ENCODE measurements at regions not wholly inside any gene's neighbourhood (a gene's known extent, or its start where the extent isn't known, plus 50 kb on each side); places are given as distances from the start of the nearest gene placed in this dataset.

DNA sequence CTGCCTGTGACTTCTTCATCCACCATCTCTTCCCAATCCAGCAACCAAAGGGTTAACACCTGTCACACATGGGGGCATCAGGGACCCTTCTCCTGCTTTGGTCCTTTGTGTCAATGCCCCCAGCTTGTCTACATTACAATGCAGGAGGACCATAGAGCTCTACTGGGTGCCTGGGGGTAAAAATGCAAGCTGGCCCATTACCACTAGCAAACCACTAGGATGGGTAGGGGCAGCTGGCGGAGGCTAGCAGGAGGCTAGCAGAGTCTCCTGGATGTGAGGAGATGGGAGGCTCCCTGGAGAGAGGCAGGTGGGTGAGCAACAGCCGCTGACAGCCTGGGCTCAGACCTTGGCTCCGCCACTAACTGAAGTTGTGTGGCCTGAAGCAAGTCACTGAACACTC is 153.4 kb upstream of the SKOR2 start:
- TF ChIP-seq, protein P1, sequence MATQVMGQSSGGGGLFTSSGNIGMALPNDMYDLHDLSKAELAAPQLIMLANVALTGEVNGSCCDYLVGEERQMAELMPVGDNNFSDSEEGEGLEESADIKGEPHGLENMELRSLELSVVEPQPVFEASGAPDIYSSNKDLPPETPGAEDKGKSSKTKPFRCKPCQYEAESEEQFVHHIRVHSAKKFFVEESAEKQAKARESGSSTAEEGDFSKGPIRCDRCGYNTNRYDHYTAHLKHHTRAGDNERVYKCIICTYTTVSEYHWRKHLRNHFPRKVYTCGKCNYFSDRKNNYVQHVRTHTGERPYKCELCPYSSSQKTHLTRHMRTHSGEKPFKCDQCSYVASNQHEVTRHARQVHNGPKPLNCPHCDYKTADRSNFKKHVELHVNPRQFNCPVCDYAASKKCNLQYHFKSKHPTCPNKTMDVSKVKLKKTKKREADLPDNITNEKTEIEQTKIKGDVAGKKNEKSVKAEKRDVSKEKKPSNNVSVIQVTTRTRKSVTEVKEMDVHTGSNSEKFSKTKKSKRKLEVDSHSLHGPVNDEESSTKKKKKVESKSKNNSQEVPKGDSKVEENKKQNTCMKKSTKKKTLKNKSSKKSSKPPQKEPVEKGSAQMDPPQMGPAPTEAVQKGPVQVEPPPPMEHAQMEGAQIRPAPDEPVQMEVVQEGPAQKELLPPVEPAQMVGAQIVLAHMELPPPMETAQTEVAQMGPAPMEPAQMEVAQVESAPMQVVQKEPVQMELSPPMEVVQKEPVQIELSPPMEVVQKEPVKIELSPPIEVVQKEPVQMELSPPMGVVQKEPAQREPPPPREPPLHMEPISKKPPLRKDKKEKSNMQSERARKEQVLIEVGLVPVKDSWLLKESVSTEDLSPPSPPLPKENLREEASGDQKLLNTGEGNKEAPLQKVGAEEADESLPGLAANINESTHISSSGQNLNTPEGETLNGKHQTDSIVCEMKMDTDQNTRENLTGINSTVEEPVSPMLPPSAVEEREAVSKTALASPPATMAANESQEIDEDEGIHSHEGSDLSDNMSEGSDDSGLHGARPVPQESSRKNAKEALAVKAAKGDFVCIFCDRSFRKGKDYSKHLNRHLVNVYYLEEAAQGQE (IDR thresholded peaks at IDR 0.05; ENCODE audit: insufficient read depth in 1 of 2, low read depth in 2 of 2, low read length in 2 of 2) = no peak
- no peak for TF ChIP-seq FOXP2 (optimal IDR thresholded peaks at IDR 0.05; ENCODE audit: borderline replicate concordance, extremely low read depth, extremely low read length, insufficient read depth)
- TF ChIP-seq TAF1 (IDR thresholded peaks at IDR 0.05; ENCODE audit: borderline replicate concordance, insufficient read depth, low read length) = no peak
- no peak for TF ChIP-seq SIN3A (IDR thresholded peaks at IDR 0.05; ENCODE audit: borderline replicate concordance, insufficient read depth, low read length)
- TF ChIP-seq POLR2AphosphoS5 (IDR thresholded peaks at IDR 0.05; ENCODE audit: low read depth, low read length) = no peak

GRCh38 chr18:47403949-47404348 is 152.5 kb upstream of the SKOR2 start:
- TF ChIP-seq TAF1 (IDR thresholded peaks at IDR 0.05; ENCODE audit: borderline replicate concordance, insufficient read depth, low read length) (no peak), SIN3A (IDR thresholded peaks at IDR 0.05; ENCODE audit: borderline replicate concordance, insufficient read depth, low read length) (no peak), FOXP2 (optimal IDR thresholded peaks at IDR 0.05; ENCODE audit: borderline replicate concordance, extremely low read depth, extremely low read length, insufficient read depth) (no peak), POLR2AphosphoS5 (IDR thresholded peaks at IDR 0.05; ENCODE audit: low read depth, low read length) (no peak)
- TF ChIP-seq, protein P1 (IDR thresholded peaks at IDR 0.05; ENCODE audit: insufficient read depth in 1 of 2, low read depth in 2 of 2, low read length in 2 of 2) = no peak

DNA sequence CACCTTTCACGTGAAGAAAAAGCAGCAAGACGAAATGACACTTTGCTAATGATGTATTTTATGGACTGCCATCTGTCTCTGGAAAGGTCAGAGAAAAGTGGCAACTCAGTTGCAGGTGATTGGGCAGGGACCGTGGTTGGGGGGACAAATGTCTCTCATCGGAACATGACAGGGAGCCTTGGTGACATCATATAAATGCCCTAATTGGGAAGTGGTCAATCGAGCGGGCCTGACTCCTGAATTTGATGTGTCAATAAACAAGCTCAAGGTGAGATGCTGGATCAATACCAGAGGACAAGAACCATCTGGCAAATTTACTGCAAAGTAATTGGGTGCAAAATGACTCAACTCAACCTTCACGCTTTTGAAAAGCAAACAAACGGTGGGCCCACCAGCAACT is 151.9 kb upstream of the SKOR2 start:
- TF ChIP-seq POLR2AphosphoS5 (IDR thresholded peaks at IDR 0.05; ENCODE audit: low read depth, low read length) = no peak
- no peak for TF ChIP-seq SIN3A (IDR thresholded peaks at IDR 0.05; ENCODE audit: borderline replicate concordance, insufficient read depth, low read length)
- TF ChIP-seq, protein P1 (IDR thresholded peaks at IDR 0.05; ENCODE audit: insufficient read depth in 1 of 2, low read depth in 2 of 2, low read length in 2 of 2) = no peak
- no peak for TF ChIP-seq FOXP2 (optimal IDR thresholded peaks at IDR 0.05; ENCODE audit: borderline replicate concordance, extremely low read depth, extremely low read length, insufficient read depth)
- TF ChIP-seq TAF1 (IDR thresholded peaks at IDR 0.05; ENCODE audit: borderline replicate concordance, insufficient read depth, low read length) = no peak

GRCh38 chr18:47399475-47399874 is 148.0 kb upstream of the SKOR2 start:
- TF ChIP-seq POLR2AphosphoS5 (IDR thresholded peaks at IDR 0.05; ENCODE audit: low read depth, low read length) (no peak), TAF1 (IDR thresholded peaks at IDR 0.05; ENCODE audit: borderline replicate concordance, insufficient read depth, low read length) (no peak), FOXP2 (optimal IDR thresholded peaks at IDR 0.05; ENCODE audit: borderline replicate concordance, extremely low read depth, extremely low read length, insufficient read depth) (no peak)
- TF ChIP-seq, protein P1 (IDR thresholded peaks at IDR 0.05; ENCODE audit: insufficient read depth in 1 of 2, low read depth in 2 of 2, low read length in 2 of 2) = no peak

All from PFSK-1 (cell line).